GM12875 (cell line): ENCODE measurements at regions not wholly inside any gene's neighbourhood (a gene's known extent, or its start where the extent isn't known, plus 50 kb on each side); places are given as distances from the start of the nearest gene placed in this dataset.

ENCODE experiments used
- H3K4me3 ChIP-seq: one replicate; pipeline ENCODE4 v1.5.1; 2011; ENCODE audit warnings: low read depth, low read length, control low read depth
- CTCF ChIP-seq: IDR thresholded peaks from 2 replicates; pipeline ENCODE4 v1.5.1; 2011; ENCODE audit warnings: low read depth, mild to moderate bottlenecking, control low read depth, inconsistent platforms, low read length, moderate library complexity, borderline replicate concordance; ENCODE audit not compliant: insufficient read depth

GRCh38 chr1:112232848-112233247, 163.2 kb upstream of the CTTNBP2NL start:
- no peak for TF ChIP-seq CTCF
- no peak overlapping the region for H3K4me3 ChIP-seq

GRCh38 chr1:112234710-112235109, 161.3 kb upstream of the CTTNBP2NL start:
- TF ChIP-seq CTCF: no peak

GRCh38 chr1:112237983-112238545, 157.9 kb upstream of the CTTNBP2NL start:
- H3K4me3 ChIP-seq: no peak overlapping the region
- no peak for TF ChIP-seq CTCF

More at GRCh38 chr1:112234710-112235109, 161.3 kb upstream of the CTTNBP2NL start:
- H3K4me3 ChIP-seq: no peak overlapping the region

GRCh38 chr1:112239683-112240330, 156.2 kb upstream of the CTTNBP2NL start:
- TF ChIP-seq CTCF: no peak
- no peak overlapping the region for H3K4me3 ChIP-seq

- no peak for TF ChIP-seq CTCF
- H3K4me3 ChIP-seq: no peak overlapping the region
Observed at GRCh38 chr1:112242470-112242869, 153.5 kb upstream of the CTTNBP2NL start.

- TF ChIP-seq CTCF: no peak
- no peak overlapping the region for H3K4me3 ChIP-seq
Observed at GRCh38 chr1:112244131-112244530, 151.9 kb upstream of the CTTNBP2NL start.

- no peak overlapping the region for H3K4me3 ChIP-seq
- no peak for TF ChIP-seq CTCF
Observed at GRCh38 chr1:112245114-112245513, 150.9 kb upstream of the CTTNBP2NL start.
